ENCODE measurements at regions not wholly inside any gene's neighbourhood (a gene's known extent, or its start where the extent isn't known, plus 50 kb on each side); places are given as distances from the start of the nearest gene placed in this dataset.

- intact Hi-C loops (cut with DNase I), result no loop called here
Observed at GRCh38 chr17:77324227-77324626, 183.5 kb downstream of the SEC14L1 start.

DNA sequence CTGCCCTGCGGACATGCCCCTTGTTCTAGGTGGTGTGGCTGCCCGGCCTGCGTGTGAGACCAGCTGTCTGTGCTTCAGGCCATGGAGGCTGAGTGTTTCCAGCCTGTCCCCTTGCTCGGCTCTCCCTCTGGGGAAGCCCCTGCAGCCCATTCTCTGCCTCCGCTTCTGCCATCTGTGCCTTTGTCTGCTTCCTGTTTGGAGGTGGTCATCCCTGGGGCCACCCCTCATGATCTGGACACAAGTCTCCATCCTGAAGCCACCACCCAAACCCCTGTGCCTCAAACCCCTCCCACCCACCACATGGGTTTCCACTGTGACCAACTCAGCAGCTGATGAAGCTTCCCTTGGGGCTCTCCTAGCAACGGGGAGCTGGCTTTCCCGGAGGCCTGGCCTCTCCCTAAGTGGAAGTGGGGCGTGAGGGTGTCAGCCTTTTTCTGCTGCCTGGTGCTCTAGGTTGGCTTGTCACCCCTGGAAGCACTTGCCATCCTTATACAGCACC is 184.9 kb downstream of the SEC14L1 start:
- DNase-seq (ENCODE audit: extremely low spot score in 2 of 2), result peak; percentile 61 to 91
- peaks cover 67% of the 10 kb centered on the region for H3K4me1 ChIP-seq
- intact Hi-C loops (cut with DNase I), result loop anchor here (5.0 kb wide), 1 partner anchor 47 kb away; no protein-coding TSS in a partner anchor

More at GRCh38 chr17:77324227-77324626, 183.5 kb downstream of the SEC14L1 start:
- Histone ChIP-seq H3K27me3 (no peaks in the 10 kb centered on the region), H3K4me3 (peak overlapping the region; percentile 21 to 41), H3K27ac (peak overlapping the region; percentile 97), H3K9me3 (no peaks in the 10 kb centered on the region), H3K36me3 (no peaks in the 10 kb centered on the region), H3K4me1 (peaks cover 69% of the 10 kb centered on the region)
- DNase-seq (ENCODE audit: extremely low spot score in 2 of 2), result peak; percentile 64 to 85
- TF ChIP-seq POLR2A (IDR thresholded peaks at IDR 0.05), result no peak
- TF ChIP-seq, protein P1, sequence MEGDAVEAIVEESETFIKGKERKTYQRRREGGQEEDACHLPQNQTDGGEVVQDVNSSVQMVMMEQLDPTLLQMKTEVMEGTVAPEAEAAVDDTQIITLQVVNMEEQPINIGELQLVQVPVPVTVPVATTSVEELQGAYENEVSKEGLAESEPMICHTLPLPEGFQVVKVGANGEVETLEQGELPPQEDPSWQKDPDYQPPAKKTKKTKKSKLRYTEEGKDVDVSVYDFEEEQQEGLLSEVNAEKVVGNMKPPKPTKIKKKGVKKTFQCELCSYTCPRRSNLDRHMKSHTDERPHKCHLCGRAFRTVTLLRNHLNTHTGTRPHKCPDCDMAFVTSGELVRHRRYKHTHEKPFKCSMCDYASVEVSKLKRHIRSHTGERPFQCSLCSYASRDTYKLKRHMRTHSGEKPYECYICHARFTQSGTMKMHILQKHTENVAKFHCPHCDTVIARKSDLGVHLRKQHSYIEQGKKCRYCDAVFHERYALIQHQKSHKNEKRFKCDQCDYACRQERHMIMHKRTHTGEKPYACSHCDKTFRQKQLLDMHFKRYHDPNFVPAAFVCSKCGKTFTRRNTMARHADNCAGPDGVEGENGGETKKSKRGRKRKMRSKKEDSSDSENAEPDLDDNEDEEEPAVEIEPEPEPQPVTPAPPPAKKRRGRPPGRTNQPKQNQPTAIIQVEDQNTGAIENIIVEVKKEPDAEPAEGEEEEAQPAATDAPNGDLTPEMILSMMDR (IDR thresholded peaks at IDR 0.05), result no peak

GRCh38 chr17:77326076-77326591 is 185.4 kb downstream of the SEC14L1 start:
- intact Hi-C loops (cut with DNase I), result loop anchor here (5.0 kb wide), 1 partner anchor 46 kb away; no protein-coding TSS in a partner anchor
- no peak overlapping the region for H3K4me3 ChIP-seq
- no peaks in the 10 kb centered on the region for H3K9me3 ChIP-seq
- H3K4me1 ChIP-seq, result peaks cover 67% of the 10 kb centered on the region
- H3K27ac ChIP-seq, result peak overlapping the region; percentile 97
- H3K27me3 ChIP-seq, result no peaks in the 10 kb centered on the region
- H3K36me3 ChIP-seq, result no peaks in the 10 kb centered on the region
- TF ChIP-seq POLR2A (IDR thresholded peaks at IDR 0.05) (no peak), POLR2AphosphoS5 (IDR thresholded peaks at IDR 0.05; ENCODE audit: insufficient read depth in 1 of 2, low read depth in 1 of 2) (no peak)
- TF ChIP-seq, protein P1 (IDR thresholded peaks at IDR 0.05), result no peak
- peak; percentile 87 to 91 for DNase-seq (ENCODE audit: extremely low spot score in 2 of 2)

More for the DNA sequence above, 184.9 kb downstream of the SEC14L1 start:
- TF ChIP-seq, protein P1 (IDR thresholded peaks at IDR 0.05), result no peak
- TF ChIP-seq POLR2AphosphoS5 (IDR thresholded peaks at IDR 0.05; ENCODE audit: insufficient read depth in 1 of 2, low read depth in 1 of 2), result peak in 1 of 2 donors; percentile 4
- TF ChIP-seq POLR2A (IDR thresholded peaks at IDR 0.05), result no peak
- H3K9me3 ChIP-seq, result no peaks in the 10 kb centered on the region
- no peaks in the 10 kb centered on the region for H3K36me3 ChIP-seq
- H3K4me3 ChIP-seq, result no peak overlapping the region
- peak overlapping the region; percentile 97 for H3K27ac ChIP-seq
- H3K27me3 ChIP-seq, result no peaks in the 10 kb centered on the region

GRCh38 chr17:77326636-77327035 is 185.9 kb downstream of the SEC14L1 start:
- Histone ChIP-seq H3K27me3 (no peaks in the 10 kb centered on the region), H3K9me3 (no peaks in the 10 kb centered on the region), H3K4me1 (peaks cover 67% of the 10 kb centered on the region), H3K36me3 (no peaks in the 10 kb centered on the region), H3K27ac (peak overlapping the region; percentile 97), H3K4me3 (no peak overlapping the region)
- intact Hi-C loops (cut with DNase I), result loop anchor here (5.0 kb wide), 1 partner anchor 46 kb away; no protein-coding TSS in a partner anchor
- TF ChIP-seq POLR2A (IDR thresholded peaks at IDR 0.05), result no peak
- TF ChIP-seq POLR2AphosphoS5 (IDR thresholded peaks at IDR 0.05; ENCODE audit: insufficient read depth in 1 of 2, low read depth in 1 of 2), result no peak
- TF ChIP-seq, protein P1 (IDR thresholded peaks at IDR 0.05), result no peak
- peak in 1 of 2 donors; percentile 34 for DNase-seq (ENCODE audit: extremely low spot score in 2 of 2)

- peak overlapping the region; percentile 97 for H3K27ac ChIP-seq
- intact Hi-C loops (cut with DNase I), result loop anchor here (5.0 kb wide), 1 partner anchor 45 kb away; no protein-coding TSS in a partner anchor
- peak; percentile 83 to 84 for DNase-seq (ENCODE audit: extremely low spot score in 2 of 2)
Observed at GRCh38 chr17:77327181-77327565, 186.4 kb downstream of the SEC14L1 start.

More at GRCh38 chr17:77327181-77327565, 186.4 kb downstream of the SEC14L1 start:
- H3K4me3 ChIP-seq, result no peak overlapping the region
- no peaks in the 10 kb centered on the region for H3K9me3 ChIP-seq
- peaks cover 64% of the 10 kb centered on the region for H3K4me1 ChIP-seq
- no peak for TF ChIP-seq POLR2AphosphoS5 (IDR thresholded peaks at IDR 0.05; ENCODE audit: insufficient read depth in 1 of 2, low read depth in 1 of 2)
- TF ChIP-seq, protein P1 (IDR thresholded peaks at IDR 0.05), result no peak
- no peak for TF ChIP-seq POLR2A (IDR thresholded peaks at IDR 0.05)
- no peaks in the 10 kb centered on the region for H3K27me3 ChIP-seq
- no peaks in the 10 kb centered on the region for H3K36me3 ChIP-seq

Measured in vagina (tissue), 2 donors.